ENCODE measurements at regions not wholly inside any gene's neighbourhood (a gene's known extent, or its start where the extent isn't known, plus 50 kb on each side); places are given as distances from the start of the nearest gene placed in this dataset.

- TF ChIP-seq CTCF (IDR thresholded peaks at IDR 0.05; ENCODE audit: control extremely low read depth, extremely low read depth): no peak
- no peaks in the 10 kb centered on the region for H3K27me3 ChIP-seq (ENCODE audit: control insufficient read depth in 3 of 3, insufficient read depth in 3 of 3, low read length in 2 of 3)
- no peak overlapping the region for H3K27ac ChIP-seq (ENCODE audit: low read depth in 1 of 2, low read length in 1 of 2)
- H3K4me3 ChIP-seq: no peak overlapping the region
- H3K9me3 ChIP-seq (ENCODE audit: control insufficient read depth in 4 of 4, insufficient read depth in 3 of 4, low read length in 3 of 4): peaks cover 0 to 3% (median 0%) of the 10 kb centered on the region in 4 donors
- no peak overlapping the region for H3K9ac ChIP-seq (ENCODE audit: insufficient read depth in 1 of 2, low read length in 2 of 2)
- ATAC-seq (ENCODE audit: insufficient read depth, low FRiP score): no peak
- no peak for DNase-seq
- H3K36me3 ChIP-seq (ENCODE audit: control insufficient read depth in 4 of 4, insufficient read depth in 4 of 4, low read length in 4 of 4): no peaks in the 10 kb centered on the region
- peaks cover 0 to 15% (median 2%) of the 10 kb centered on the region in 5 donors for H3K4me1 ChIP-seq (ENCODE audit: control insufficient read depth in 5 of 5, insufficient read depth in 5 of 5, low read length in 5 of 5)
- WGBS, 2 donors: 71 to 78% methylated on average over 2 of the region's 2 CpGs
Observed at GRCh38 chr16:79294568-79294967, 306.0 kb downstream of the MAF start.

- 81 to 89% methylated on average over 4 of the region's 4 CpGs for WGBS, 2 donors
- no peak for ATAC-seq (ENCODE audit: insufficient read depth, low FRiP score)
- Histone ChIP-seq H3K9me3 (ENCODE audit: control insufficient read depth in 4 of 4, insufficient read depth in 3 of 4, low read length in 3 of 4) (peaks cover 0 to 3% (median 0%) of the 10 kb centered on the region in 4 donors), H3K27me3 (ENCODE audit: control insufficient read depth in 3 of 3, insufficient read depth in 3 of 3, low read length in 2 of 3) (no peaks in the 10 kb centered on the region), H3K36me3 (ENCODE audit: control insufficient read depth in 4 of 4, insufficient read depth in 4 of 4, low read length in 4 of 4) (no peaks in the 10 kb centered on the region), H3K9ac (ENCODE audit: insufficient read depth in 1 of 2, low read length in 2 of 2) (no peak overlapping the region), H3K4me1 (ENCODE audit: control insufficient read depth in 5 of 5, insufficient read depth in 5 of 5, low read length in 5 of 5) (peaks cover 0 to 9% (median 2%) of the 10 kb centered on the region in 5 donors), H3K4me3 (no peak overlapping the region), H3K27ac (ENCODE audit: low read depth in 1 of 2, low read length in 1 of 2) (no peak overlapping the region)
- TF ChIP-seq CTCF (IDR thresholded peaks at IDR 0.05; ENCODE audit: control extremely low read depth, extremely low read depth): no peak
- no peak for DNase-seq
Observed at GRCh38 chr16:79293836-79294460, 306.6 kb downstream of the MAF start.

DNA sequence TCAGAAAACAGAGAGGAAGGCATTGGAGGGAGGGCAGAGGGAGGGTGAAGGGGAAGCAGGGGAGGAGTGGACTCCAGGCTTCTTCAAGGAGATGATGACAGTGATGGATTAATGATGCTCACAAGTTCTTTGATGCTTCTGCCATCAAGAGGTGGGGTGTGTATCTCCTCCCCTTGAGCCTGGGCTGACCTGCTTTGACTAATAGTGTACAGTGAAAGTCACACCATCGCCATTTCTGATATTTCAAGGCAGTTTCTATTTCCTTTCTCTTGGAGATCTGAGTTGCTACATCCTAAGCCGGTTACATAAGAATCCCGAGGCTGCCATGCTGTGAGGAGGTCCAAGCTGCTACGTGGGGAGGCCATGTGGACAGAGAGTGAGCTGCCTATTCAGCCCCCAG, 312.5 kb downstream of the MAF start:
- Histone ChIP-seq H3K36me3 (ENCODE audit: control insufficient read depth in 4 of 4, insufficient read depth in 4 of 4, low read length in 4 of 4) (no peaks in the 10 kb centered on the region), H3K4me1 (ENCODE audit: control insufficient read depth in 5 of 5, insufficient read depth in 5 of 5, low read length in 5 of 5) (peaks cover 3 to 11% (median 6%) of the 10 kb centered on the region in 5 donors), H3K27ac (ENCODE audit: low read depth in 1 of 2, low read length in 1 of 2) (no peak overlapping the region), H3K9me3 (ENCODE audit: control insufficient read depth in 4 of 4, insufficient read depth in 3 of 4, low read length in 3 of 4) (peaks cover 0 to 8% (median 0%) of the 10 kb centered on the region in 4 donors), H3K9ac (ENCODE audit: insufficient read depth in 1 of 2, low read length in 2 of 2) (no peak overlapping the region), H3K27me3 (ENCODE audit: control insufficient read depth in 3 of 3, insufficient read depth in 3 of 3, low read length in 2 of 3) (no peaks in the 10 kb centered on the region), H3K4me3 (no peak overlapping the region)
- WGBS, 2 donors: 74 to 78% methylated on average over 4 of the region's 4 CpGs
- DNase-seq (no peak), ATAC-seq (ENCODE audit: insufficient read depth, low FRiP score) (no peak)
- TF ChIP-seq CTCF (IDR thresholded peaks at IDR 0.05; ENCODE audit: control extremely low read depth, extremely low read depth): no peak

All from lung (tissue), 11 donors.